ENCODE measurements at regions not wholly inside any gene's neighbourhood (a gene's known extent, or its start where the extent isn't known, plus 50 kb on each side); places are given as distances from the start of the nearest gene placed in this dataset.

DNA sequence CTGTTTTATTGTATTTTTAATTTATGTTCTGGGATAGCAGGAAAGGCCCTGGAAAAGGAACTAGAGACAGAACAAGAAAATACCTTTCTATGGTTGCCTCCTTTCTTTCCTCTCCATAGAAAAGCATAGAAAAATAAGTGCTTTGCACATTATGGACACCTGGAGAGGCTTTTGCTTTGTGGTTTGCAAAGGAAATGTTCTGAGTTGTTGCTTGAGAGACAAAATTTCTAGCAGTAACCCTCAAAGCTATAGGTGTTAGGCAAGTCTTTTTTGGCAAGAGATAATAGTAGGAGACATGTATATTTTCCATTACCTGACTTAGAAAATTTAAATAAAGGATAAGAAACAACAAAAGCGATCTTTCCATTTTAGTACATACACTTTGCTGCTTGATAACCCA, 378.6 kb upstream of the PRKCQ start:
- ChIA-PET POLR2A (ENCODE audit: unreplicated experiment) (no interaction called here), CTCF (no interaction called here)
- Histone ChIP-seq H3K27me3 (ENCODE audit: low read length) (no peaks in the 10 kb centered on the region), H3K4me3 (ENCODE audit: low read length) (no peak overlapping the region), H3K27ac (ENCODE audit: low read length) (no peak overlapping the region), H3K36me3 (ENCODE audit: low read depth, low read length) (no peaks in the 10 kb centered on the region), H3K9ac (ENCODE audit: low read length) (no peak overlapping the region), H3K9me3 (ENCODE audit: low read length) (no peaks in the 10 kb centered on the region), H2AFZ (ENCODE audit: low read length) (no peak overlapping the region), H3K79me2 (ENCODE audit: low read length) (no peaks in the 10 kb centered on the region), H3K4me2 (ENCODE audit: low read length) (no peak overlapping the region), H4K20me1 (ENCODE audit: low read length) (no peaks in the 10 kb centered on the region), H3K9me2 (replicated peaks; ENCODE audit: low read length) (no peaks in the 10 kb centered on the region), H3K4me1 (ENCODE audit: insufficient read depth, low read length) (no peaks in the 10 kb centered on the region), H3F3A (ENCODE audit: low read length, unreplicated experiment) (no peaks in the 10 kb centered on the region)
- no peak for DNase-seq
- ATAC-seq = no peak
- intact Hi-C loops (cut with micrococcal nuclease) = no loop called here
- TF ChIP-seq EZH2phosphoT487 (IDR thresholded peaks at IDR 0.05; ENCODE audit: borderline replicate concordance, low read length) = no peak
- no peak for TF ChIP-seq CTCF (conservative IDR thresholded peaks at IDR 0.05; ENCODE audit: low read depth, low read length)
- TF ChIP-seq EZH2 (IDR thresholded peaks at IDR 0.05; ENCODE audit: low read length, unreplicated experiment) = no peak
- no TSS peak for BruUV-seq (replicated peaks)

- ChIA-PET POLR2A (ENCODE audit: unreplicated experiment) (no interaction called here), CTCF (no interaction called here)
- Histone ChIP-seq H3K4me1 (ENCODE audit: insufficient read depth, low read length) (no peaks in the 10 kb centered on the region), H3K36me3 (ENCODE audit: low read depth, low read length) (no peaks in the 10 kb centered on the region), H3K9ac (ENCODE audit: low read length) (no peak overlapping the region), H3F3A (ENCODE audit: low read length, unreplicated experiment) (no peaks in the 10 kb centered on the region), H3K9me3 (ENCODE audit: low read length) (no peaks in the 10 kb centered on the region), H3K27ac (ENCODE audit: low read length) (no peak overlapping the region), H3K4me2 (ENCODE audit: low read length) (no peak overlapping the region), H3K27me3 (ENCODE audit: low read length) (no peaks in the 10 kb centered on the region), H4K20me1 (ENCODE audit: low read length) (no peaks in the 10 kb centered on the region), H2AFZ (ENCODE audit: low read length) (no peak overlapping the region), H3K4me3 (ENCODE audit: low read length) (no peak overlapping the region), H3K9me2 (replicated peaks; ENCODE audit: low read length) (no peaks in the 10 kb centered on the region), H3K79me2 (ENCODE audit: low read length) (no peaks in the 10 kb centered on the region)
- no peak for ATAC-seq
- intact Hi-C loops (cut with micrococcal nuclease) = no loop called here
- TF ChIP-seq EZH2 (IDR thresholded peaks at IDR 0.05; ENCODE audit: low read length, unreplicated experiment) (no peak), EZH2phosphoT487 (IDR thresholded peaks at IDR 0.05; ENCODE audit: borderline replicate concordance, low read length) (no peak), CTCF (conservative IDR thresholded peaks at IDR 0.05; ENCODE audit: low read depth, low read length) (no peak)
- BruUV-seq (replicated peaks) = no TSS peak
- no peak for DNase-seq
Measured at GRCh38 chr10:6958254-6958653, 378.2 kb upstream of the PRKCQ start.

GRCh38 chr10:6957851-6958250, 377.8 kb upstream of the PRKCQ start:
- no peak for DNase-seq
- Histone ChIP-seq H3K4me1 (ENCODE audit: insufficient read depth, low read length) (no peaks in the 10 kb centered on the region), H3K4me2 (ENCODE audit: low read length) (no peak overlapping the region), H3K4me3 (ENCODE audit: low read length) (no peak overlapping the region), H3K79me2 (ENCODE audit: low read length) (no peaks in the 10 kb centered on the region), H3K36me3 (ENCODE audit: low read depth, low read length) (no peaks in the 10 kb centered on the region), H3K9me3 (ENCODE audit: low read length) (no peaks in the 10 kb centered on the region), H3F3A (ENCODE audit: low read length, unreplicated experiment) (no peaks in the 10 kb centered on the region), H3K9ac (ENCODE audit: low read length) (no peak overlapping the region), H3K27me3 (ENCODE audit: low read length) (no peaks in the 10 kb centered on the region), H2AFZ (ENCODE audit: low read length) (no peak overlapping the region), H4K20me1 (ENCODE audit: low read length) (no peaks in the 10 kb centered on the region), H3K27ac (ENCODE audit: low read length) (no peak overlapping the region), H3K9me2 (replicated peaks; ENCODE audit: low read length) (no peaks in the 10 kb centered on the region)
- ChIA-PET POLR2A (ENCODE audit: unreplicated experiment) (no interaction called here), CTCF (no interaction called here)
- no peak for TF ChIP-seq EZH2 (IDR thresholded peaks at IDR 0.05; ENCODE audit: low read length, unreplicated experiment)
- TF ChIP-seq CTCF (conservative IDR thresholded peaks at IDR 0.05; ENCODE audit: low read depth, low read length) = no peak
- ATAC-seq = no peak
- BruUV-seq (replicated peaks) = no TSS peak
- intact Hi-C loops (cut with micrococcal nuclease) = no loop called here
